T follicular helper cell (primary cell): ENCODE measurements at regions not wholly inside any gene's neighbourhood (a gene's known extent, or its start where the extent isn't known, plus 50 kb on each side); places are given as distances from the start of the nearest gene placed in this dataset.

Experiments
- DNase-seq: peaks from one replicate; pipeline ENCODE4 v3.0.0-alpha.2; 2020; ENCODE audit warnings: low read depth

- DNase-seq: no peak
Observed at GRCh38 chr6:1029141-1029540, 282.8 kb upstream of the FOXQ1 start.

- DNase-seq: no peak
Observed at GRCh38 chr6:1028723-1029122, 283.2 kb upstream of the FOXQ1 start.

- no peak for DNase-seq
Observed at GRCh38 chr6:1027795-1028569, 283.9 kb upstream of the FOXQ1 start.

- DNase-seq: no peak
Observed at GRCh38 chr6:1027109-1027794, 284.6 kb upstream of the FOXQ1 start.

- DNase-seq: no peak
Observed at GRCh38 chr6:1025821-1026220, 286.1 kb upstream of the FOXQ1 start.

GRCh38 chr6:1024587-1024986, 287.3 kb upstream of the FOXQ1 start:
- no peak for DNase-seq

GRCh38 chr6:1024161-1024560, 287.7 kb upstream of the FOXQ1 start:
- no peak for DNase-seq

GRCh38 chr6:1023229-1023628, 288.7 kb upstream of the FOXQ1 start:
- no peak for DNase-seq

GRCh38 chr6:1022719-1023118, 289.2 kb upstream of the FOXQ1 start:
- DNase-seq: no peak

GRCh38 chr6:1020837-1021236, 291.1 kb upstream of the FOXQ1 start:
- DNase-seq: no peak

GRCh38 chr6:1020133-1020532, 291.8 kb upstream of the FOXQ1 start:
- DNase-seq: no peak

GRCh38 chr6:1018041-1018440, 293.9 kb upstream of the FOXQ1 start:
- DNase-seq: no peak

GRCh38 chr6:1016329-1017302, 295.3 kb upstream of the FOXQ1 start:
- DNase-seq: no peak

- DNase-seq: no peak
Observed at GRCh38 chr6:1015825-1016224, 296.1 kb upstream of the FOXQ1 start.

- DNase-seq: no peak
Observed at GRCh38 chr6:1014431-1014807, 297.5 kb upstream of the FOXQ1 start.

GRCh38 chr6:1013656-1014430, 298.1 kb upstream of the FOXQ1 start:
- DNase-seq: no peak

- DNase-seq: no peak
Observed at GRCh38 chr6:1009103-1009502, 302.8 kb upstream of the FOXQ1 start.

- no peak for DNase-seq
Observed at GRCh38 chr6:1007159-1007558, 304.7 kb upstream of the FOXQ1 start.

- no peak for DNase-seq
Observed at GRCh38 chr6:1004885-1005630, 306.8 kb upstream of the FOXQ1 start.

- DNase-seq: no peak
Observed at GRCh38 chr6:1003394-1004160, 308.3 kb upstream of the FOXQ1 start.
